WTC11 (cell line): ENCODE measurements at regions not wholly inside any gene's neighbourhood (a gene's known extent, or its start where the extent isn't known, plus 50 kb on each side); places are given as distances from the start of the nearest gene placed in this dataset.

Experiments
- ATAC-seq: fragments of 200-7000 bp; cut with Tn5 transposase; 2 replicates; pipeline ENCODE4 v1.10.0; 2021; ENCODE audit warnings: mild to moderate bottlenecking, moderate library complexity
- CTCF ChIA-PET: fragments of 300-600 bp; sonication (Branson Sonifier 250); formaldehyde crosslinking; loops from one replicate; lab custom pipeline; 2021; ENCODE audit warnings: antibody characterized with exemption; lab: Charles Lee
- POLR2A ChIA-PET: fragments of 350-600 bp; sonication (Branson Sonifier 250); formaldehyde crosslinking; loops from one replicate; lab custom pipeline; 2021; ENCODE audit warnings: antibody characterized with exemption; lab: Charles Lee
- DNase-seq: peaks from one replicate; pipeline ENCODE4 v3.0.0; 2021; ENCODE audit warnings: low spot score
- H3K27ac Mint-ChIP-seq: 2 replicates; pipeline ENCODE4 v1.8.0; 2021; ENCODE audit warnings: mixed read lengths
- H3K27me3 Mint-ChIP-seq: 2 replicates; pipeline ENCODE4 v1.8.0; 2021; ENCODE audit warnings: low read depth, mild to moderate bottlenecking, moderate library complexity, mixed read lengths
- H3K36me3 Mint-ChIP-seq: 2 replicates; pipeline ENCODE4 v1.8.0; 2021; ENCODE audit warnings: mixed read lengths
- H3K4me1 Mint-ChIP-seq: 2 replicates; pipeline ENCODE4 v1.8.0; 2022; ENCODE audit warnings: mixed read lengths
- H3K4me3 Mint-ChIP-seq: 2 replicates; pipeline ENCODE4 v1.8.0; 2021; ENCODE audit warnings: mild to moderate bottlenecking, moderate library complexity, mixed read lengths
- H3K9me3 Mint-ChIP-seq: 2 replicates; pipeline ENCODE4 v1.8.0; 2021; ENCODE audit warnings: mixed read lengths
- ATF1 ChIP-seq: sonication (generic); formaldehyde crosslinking; IDR thresholded peaks from 2 replicates; pipeline ENCODE4 v1.8.1; 2023; ENCODE audit warnings: mild to moderate bottlenecking, moderate library complexity, missing genetic modification reagents
- CREB1 ChIP-seq: sonication (generic); formaldehyde crosslinking; IDR thresholded peaks from 2 replicates; pipeline ENCODE4 v1.8.0; 2023; ENCODE audit warnings: mild to moderate bottlenecking, missing genetic modification reagents
- CREM ChIP-seq: sonication (generic); formaldehyde crosslinking; IDR thresholded peaks from 2 replicates; pipeline ENCODE4 v1.8.1; 2022; ENCODE audit warnings: mild to moderate bottlenecking, missing genetic modification reagents, moderate library complexity
- EMX1 ChIP-seq: fragments of 250-450 bp; sonication (Bioruptor Pico); IDR thresholded peaks from 2 replicates; pipeline ENCODE4 v1.8.0; 2021; ENCODE audit warnings: mild to moderate bottlenecking
- ETV6 ChIP-seq: sonication (generic); formaldehyde crosslinking; IDR thresholded peaks from 2 replicates; pipeline ENCODE4 v1.8.1; 2022; ENCODE audit warnings: mild to moderate bottlenecking, missing genetic modification reagents
- GTF2I ChIP-seq: fragments of 250-450 bp; sonication (Bioruptor Pico); conservative IDR thresholded peaks from 2 replicates; pipeline ENCODE4 v1.4.0; 2021; ENCODE audit warnings: mild to moderate bottlenecking
- IRF2 ChIP-seq: sonication (generic); formaldehyde crosslinking; IDR thresholded peaks from 2 replicates; pipeline ENCODE4 v1.8.0; 2022; ENCODE audit warnings: low read depth, missing genetic modification reagents, borderline replicate concordance
- NR1H2 ChIP-seq: sonication (generic); formaldehyde crosslinking; IDR thresholded peaks from 2 replicates; pipeline ENCODE4 v1.9.0; 2021; ENCODE audit warnings: mild to moderate bottlenecking, moderate library complexity, missing genetic modification reagents
- RORB ChIP-seq: fragments of 250-450 bp; sonication (Bioruptor Pico); IDR thresholded peaks from 2 replicates; pipeline ENCODE4 v1.9.0; 2021; ENCODE audit warnings: mild to moderate bottlenecking
- SP1 ChIP-seq: sonication (generic); formaldehyde crosslinking; conservative IDR thresholded peaks from 2 replicates; pipeline ENCODE4 v1.8.1; 2022; ENCODE audit warnings: missing genetic modification reagents
- ZNF138 ChIP-seq: sonication (generic); formaldehyde crosslinking; conservative IDR thresholded peaks from 2 replicates; pipeline ENCODE4 v1.8.1; 2022; ENCODE audit warnings: mild to moderate bottlenecking, moderate library complexity, missing genetic modification reagents
- ZNF219 ChIP-seq: sonication (generic); formaldehyde crosslinking; IDR thresholded peaks from 2 replicates; pipeline ENCODE4 v1.8.0; 2023; ENCODE audit warnings: missing genetic modification reagents, mild to moderate bottlenecking, borderline replicate concordance
- ZNF396 ChIP-seq: fragments of 250-450 bp; sonication (Bioruptor Pico); IDR thresholded peaks from 2 replicates; pipeline ENCODE4 v1.8.0; 2021; ENCODE audit warnings: mild to moderate bottlenecking, moderate library complexity, borderline replicate concordance
- ZNF416 ChIP-seq: fragments of 250-450 bp; sonication (Bioruptor Pico); IDR thresholded peaks from 2 replicates; pipeline ENCODE4 v1.9.0; 2021; ENCODE audit warnings: mild to moderate bottlenecking, inconsistent platforms
- TF ChIP-seq, protein P1 (sequence below): sonication (generic); formaldehyde crosslinking; IDR thresholded peaks from 2 replicates; pipeline ENCODE4 v1.8.1; 2022; ENCODE audit warnings: missing genetic modification reagents, borderline replicate concordance
- TF ChIP-seq, protein P2 (sequence below): sonication (generic); formaldehyde crosslinking; IDR thresholded peaks from 2 replicates; pipeline ENCODE4 v1.8.0; 2022; ENCODE audit warnings: mild to moderate bottlenecking, missing genetic modification reagents
- TF ChIP-seq, protein P3 (sequence below): fragments of 250-450 bp; sonication (Bioruptor Pico); IDR thresholded peaks from 2 replicates; pipeline ENCODE4 v1.8.0; 2021; ENCODE audit warnings: mild to moderate bottlenecking
- TF ChIP-seq, protein P4 (sequence below): sonication (generic); formaldehyde crosslinking; IDR thresholded peaks from 2 replicates; pipeline ENCODE4 v1.8.1; 2023; ENCODE audit warnings: mild to moderate bottlenecking, moderate library complexity, missing genetic modification reagents
- TF ChIP-seq, protein P5 (sequence below): fragments of 200-600 bp; IDR thresholded peaks from 2 replicates; pipeline ENCODE4 v1.8.0; 2022; ENCODE audit warnings: antibody characterized with exemption
- TF ChIP-seq, protein P6 (sequence below): sonication (generic); formaldehyde crosslinking; IDR thresholded peaks from 2 replicates; pipeline ENCODE4 v1.8.0; 2022; ENCODE audit warnings: mild to moderate bottlenecking, missing genetic modification reagents
- TF ChIP-seq, protein P7 (sequence below): sonication (generic); formaldehyde crosslinking; IDR thresholded peaks from 2 replicates; pipeline ENCODE4 v1.8.0; 2023; ENCODE audit warnings: missing genetic modification reagents, mild to moderate bottlenecking, borderline replicate concordance
- TF ChIP-seq, protein P8 (sequence below): sonication (generic); formaldehyde crosslinking; IDR thresholded peaks from 2 replicates; pipeline ENCODE4 v1.8.1; 2022; ENCODE audit warnings: low read depth, missing genetic modification reagents, borderline replicate concordance

DNA sequence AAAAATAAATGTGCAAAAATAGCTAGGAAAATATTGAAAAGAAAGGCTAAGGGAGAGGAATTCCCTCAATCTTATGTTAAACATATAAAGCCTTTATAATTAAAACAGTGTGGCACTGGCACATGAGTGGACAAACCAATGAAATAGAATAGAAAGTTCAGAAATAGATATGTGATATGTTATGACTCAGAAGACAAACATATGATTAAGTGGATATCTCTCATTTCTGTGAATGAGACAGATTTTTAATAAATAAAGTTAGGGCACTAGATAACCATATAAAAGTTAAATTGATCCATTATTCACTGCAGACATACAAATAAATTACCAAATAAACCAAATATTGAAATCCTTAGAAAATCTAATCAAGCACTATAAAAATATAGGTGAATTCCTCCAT is 73.0 kb downstream of the ALG10B start:
- Mint-ChIP-seq H3K4me1 (peaks cover 26% of the 10 kb centered on the region), H3K27ac (no peak overlapping the region), H3K9me3 (peaks cover 12% of the 10 kb centered on the region; the same call in 1 of the 2 replicates), H3K4me3 (no peak overlapping the region), H3K36me3 (peaks cover 3% of the 10 kb centered on the region), H3K27me3 (no peaks in the 10 kb centered on the region)
- no peak for DNase-seq
- CTCF ChIA-PET: no interaction called here
- POLR2A ChIA-PET: no interaction called here
- no peak for TF ChIP-seq CREM
- TF ChIP-seq, protein P1, sequence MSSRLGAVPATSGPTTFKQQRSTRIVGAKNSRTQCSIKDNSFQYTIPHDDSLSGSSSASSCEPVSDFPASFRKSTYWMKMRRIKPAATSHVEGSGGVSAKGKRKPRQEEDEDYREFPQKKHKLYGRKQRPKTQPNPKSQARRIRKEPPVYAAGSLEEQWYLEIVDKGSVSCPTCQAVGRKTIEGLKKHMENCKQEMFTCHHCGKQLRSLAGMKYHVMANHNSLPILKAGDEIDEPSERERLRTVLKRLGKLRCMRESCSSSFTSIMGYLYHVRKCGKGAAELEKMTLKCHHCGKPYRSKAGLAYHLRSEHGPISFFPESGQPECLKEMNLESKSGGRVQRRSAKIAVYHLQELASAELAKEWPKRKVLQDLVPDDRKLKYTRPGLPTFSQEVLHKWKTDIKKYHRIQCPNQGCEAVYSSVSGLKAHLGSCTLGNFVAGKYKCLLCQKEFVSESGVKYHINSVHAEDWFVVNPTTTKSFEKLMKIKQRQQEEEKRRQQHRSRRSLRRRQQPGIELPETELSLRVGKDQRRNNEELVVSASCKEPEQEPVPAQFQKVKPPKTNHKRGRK (CRISPR knock-in tag): no peak
- no peak for TF ChIP-seq ZNF416 (CRISPR knock-in tag)
- TF ChIP-seq, protein P2, sequence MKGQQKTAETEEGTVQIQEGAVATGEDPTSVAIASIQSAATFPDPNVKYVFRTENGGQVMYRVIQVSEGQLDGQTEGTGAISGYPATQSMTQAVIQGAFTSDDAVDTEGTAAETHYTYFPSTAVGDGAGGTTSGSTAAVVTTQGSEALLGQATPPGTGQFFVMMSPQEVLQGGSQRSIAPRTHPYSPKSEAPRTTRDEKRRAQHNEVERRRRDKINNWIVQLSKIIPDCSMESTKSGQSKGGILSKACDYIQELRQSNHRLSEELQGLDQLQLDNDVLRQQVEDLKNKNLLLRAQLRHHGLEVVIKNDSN (CRISPR knock-in tag): no peak
- TF ChIP-seq ZNF219 (CRISPR knock-in tag): no peak
- no peak for TF ChIP-seq ZNF396 (CRISPR knock-in tag)
- TF ChIP-seq, protein P3, sequence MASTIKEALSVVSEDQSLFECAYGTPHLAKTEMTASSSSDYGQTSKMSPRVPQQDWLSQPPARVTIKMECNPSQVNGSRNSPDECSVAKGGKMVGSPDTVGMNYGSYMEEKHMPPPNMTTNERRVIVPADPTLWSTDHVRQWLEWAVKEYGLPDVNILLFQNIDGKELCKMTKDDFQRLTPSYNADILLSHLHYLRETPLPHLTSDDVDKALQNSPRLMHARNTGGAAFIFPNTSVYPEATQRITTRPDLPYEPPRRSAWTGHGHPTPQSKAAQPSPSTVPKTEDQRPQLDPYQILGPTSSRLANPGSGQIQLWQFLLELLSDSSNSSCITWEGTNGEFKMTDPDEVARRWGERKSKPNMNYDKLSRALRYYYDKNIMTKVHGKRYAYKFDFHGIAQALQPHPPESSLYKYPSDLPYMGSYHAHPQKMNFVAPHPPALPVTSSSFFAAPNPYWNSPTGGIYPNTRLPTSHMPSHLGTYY (CRISPR knock-in tag): no peak
- no peak for TF ChIP-seq NR1H2 (CRISPR knock-in tag)
- no peak for TF ChIP-seq ETV6 (CRISPR knock-in tag)
- TF ChIP-seq EMX1 (CRISPR knock-in tag): no peak
- TF ChIP-seq, protein P4, sequence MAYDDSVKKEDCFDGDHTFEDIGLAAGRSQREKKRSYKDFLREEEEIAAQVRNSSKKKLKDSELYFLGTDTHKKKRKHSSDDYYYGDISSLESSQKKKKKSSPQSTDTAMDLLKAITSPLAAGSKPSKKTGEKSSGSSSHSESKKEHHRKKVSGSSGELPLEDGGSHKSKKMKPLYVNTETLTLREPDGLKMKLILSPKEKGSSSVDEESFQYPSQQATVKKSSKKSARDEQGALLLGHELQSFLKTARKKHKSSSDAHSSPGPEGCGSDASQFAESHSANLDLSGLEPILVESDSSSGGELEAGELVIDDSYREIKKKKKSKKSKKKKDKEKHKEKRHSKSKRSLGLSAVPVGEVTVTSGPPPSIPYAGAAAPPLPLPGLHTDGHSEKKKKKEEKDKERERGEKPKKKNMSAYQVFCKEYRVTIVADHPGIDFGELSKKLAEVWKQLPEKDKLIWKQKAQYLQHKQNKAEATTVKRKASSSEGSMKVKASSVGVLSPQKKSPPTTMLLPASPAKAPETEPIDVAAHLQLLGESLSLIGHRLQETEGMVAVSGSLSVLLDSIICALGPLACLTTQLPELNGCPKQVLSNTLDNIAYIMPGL (CRISPR knock-in tag): no peak
- no peak for TF ChIP-seq IRF2 (CRISPR knock-in tag)
- TF ChIP-seq ZNF138 (CRISPR knock-in tag): no peak
- TF ChIP-seq, protein P5, sequence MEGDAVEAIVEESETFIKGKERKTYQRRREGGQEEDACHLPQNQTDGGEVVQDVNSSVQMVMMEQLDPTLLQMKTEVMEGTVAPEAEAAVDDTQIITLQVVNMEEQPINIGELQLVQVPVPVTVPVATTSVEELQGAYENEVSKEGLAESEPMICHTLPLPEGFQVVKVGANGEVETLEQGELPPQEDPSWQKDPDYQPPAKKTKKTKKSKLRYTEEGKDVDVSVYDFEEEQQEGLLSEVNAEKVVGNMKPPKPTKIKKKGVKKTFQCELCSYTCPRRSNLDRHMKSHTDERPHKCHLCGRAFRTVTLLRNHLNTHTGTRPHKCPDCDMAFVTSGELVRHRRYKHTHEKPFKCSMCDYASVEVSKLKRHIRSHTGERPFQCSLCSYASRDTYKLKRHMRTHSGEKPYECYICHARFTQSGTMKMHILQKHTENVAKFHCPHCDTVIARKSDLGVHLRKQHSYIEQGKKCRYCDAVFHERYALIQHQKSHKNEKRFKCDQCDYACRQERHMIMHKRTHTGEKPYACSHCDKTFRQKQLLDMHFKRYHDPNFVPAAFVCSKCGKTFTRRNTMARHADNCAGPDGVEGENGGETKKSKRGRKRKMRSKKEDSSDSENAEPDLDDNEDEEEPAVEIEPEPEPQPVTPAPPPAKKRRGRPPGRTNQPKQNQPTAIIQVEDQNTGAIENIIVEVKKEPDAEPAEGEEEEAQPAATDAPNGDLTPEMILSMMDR: no peak
- TF ChIP-seq, protein P6, sequence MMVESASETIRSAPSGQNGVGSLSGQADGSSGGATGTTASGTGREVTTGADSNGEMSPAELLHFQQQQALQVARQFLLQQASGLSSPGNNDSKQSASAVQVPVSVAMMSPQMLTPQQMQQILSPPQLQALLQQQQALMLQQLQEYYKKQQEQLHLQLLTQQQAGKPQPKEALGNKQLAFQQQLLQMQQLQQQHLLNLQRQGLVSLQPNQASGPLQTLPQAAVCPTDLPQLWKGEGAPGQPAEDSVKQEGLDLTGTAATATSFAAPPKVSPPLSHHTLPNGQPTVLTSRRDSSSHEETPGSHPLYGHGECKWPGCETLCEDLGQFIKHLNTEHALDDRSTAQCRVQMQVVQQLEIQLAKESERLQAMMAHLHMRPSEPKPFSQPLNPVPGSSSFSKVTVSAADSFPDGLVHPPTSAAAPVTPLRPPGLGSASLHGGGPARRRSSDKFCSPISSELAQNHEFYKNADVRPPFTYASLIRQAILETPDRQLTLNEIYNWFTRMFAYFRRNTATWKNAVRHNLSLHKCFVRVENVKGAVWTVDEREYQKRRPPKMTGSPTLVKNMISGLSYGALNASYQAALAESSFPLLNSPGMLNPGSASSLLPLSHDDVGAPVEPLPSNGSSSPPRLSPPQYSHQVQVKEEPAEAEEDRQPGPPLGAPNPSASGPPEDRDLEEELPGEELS (CRISPR knock-in tag): no peak
- ATAC-seq: no peak

DNA sequence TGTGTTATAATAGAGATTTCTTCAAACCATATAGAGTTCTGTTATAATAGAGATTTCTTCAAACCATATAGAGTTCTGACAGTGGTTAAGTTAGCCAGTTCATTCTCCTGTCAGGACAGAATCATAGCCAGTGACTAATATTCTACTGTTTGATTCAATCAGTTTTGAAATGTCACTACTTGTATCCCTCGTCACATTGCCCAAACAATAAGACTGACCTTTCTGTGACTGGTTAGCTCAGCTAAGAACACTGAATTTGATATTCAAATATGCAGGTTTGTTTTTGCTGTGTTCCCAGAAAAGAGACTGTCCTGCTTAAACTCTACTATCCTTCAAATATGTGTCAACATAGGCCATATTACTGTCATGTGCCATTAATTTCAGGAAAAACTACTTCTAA is 74.4 kb downstream of the ALG10B start:
- no peak overlapping the region for H3K27ac Mint-ChIP-seq
- ChIA-PET CTCF (no interaction called here), POLR2A (no interaction called here)
- no peak overlapping the region for H3K4me3 Mint-ChIP-seq
- peaks cover 11% of the 10 kb centered on the region; the same call in 1 of the 2 replicates for H3K9me3 Mint-ChIP-seq
- peaks cover 12% of the 10 kb centered on the region; the same call in 1 of the 2 replicates for H3K4me1 Mint-ChIP-seq
- ATAC-seq (no peak), DNase-seq (no peak)
- H3K27me3 Mint-ChIP-seq: no peaks in the 10 kb centered on the region
- H3K36me3 Mint-ChIP-seq: peaks cover 3% of the 10 kb centered on the region; the same call in 1 of the 2 replicates
- TF ChIP-seq, protein P7, sequence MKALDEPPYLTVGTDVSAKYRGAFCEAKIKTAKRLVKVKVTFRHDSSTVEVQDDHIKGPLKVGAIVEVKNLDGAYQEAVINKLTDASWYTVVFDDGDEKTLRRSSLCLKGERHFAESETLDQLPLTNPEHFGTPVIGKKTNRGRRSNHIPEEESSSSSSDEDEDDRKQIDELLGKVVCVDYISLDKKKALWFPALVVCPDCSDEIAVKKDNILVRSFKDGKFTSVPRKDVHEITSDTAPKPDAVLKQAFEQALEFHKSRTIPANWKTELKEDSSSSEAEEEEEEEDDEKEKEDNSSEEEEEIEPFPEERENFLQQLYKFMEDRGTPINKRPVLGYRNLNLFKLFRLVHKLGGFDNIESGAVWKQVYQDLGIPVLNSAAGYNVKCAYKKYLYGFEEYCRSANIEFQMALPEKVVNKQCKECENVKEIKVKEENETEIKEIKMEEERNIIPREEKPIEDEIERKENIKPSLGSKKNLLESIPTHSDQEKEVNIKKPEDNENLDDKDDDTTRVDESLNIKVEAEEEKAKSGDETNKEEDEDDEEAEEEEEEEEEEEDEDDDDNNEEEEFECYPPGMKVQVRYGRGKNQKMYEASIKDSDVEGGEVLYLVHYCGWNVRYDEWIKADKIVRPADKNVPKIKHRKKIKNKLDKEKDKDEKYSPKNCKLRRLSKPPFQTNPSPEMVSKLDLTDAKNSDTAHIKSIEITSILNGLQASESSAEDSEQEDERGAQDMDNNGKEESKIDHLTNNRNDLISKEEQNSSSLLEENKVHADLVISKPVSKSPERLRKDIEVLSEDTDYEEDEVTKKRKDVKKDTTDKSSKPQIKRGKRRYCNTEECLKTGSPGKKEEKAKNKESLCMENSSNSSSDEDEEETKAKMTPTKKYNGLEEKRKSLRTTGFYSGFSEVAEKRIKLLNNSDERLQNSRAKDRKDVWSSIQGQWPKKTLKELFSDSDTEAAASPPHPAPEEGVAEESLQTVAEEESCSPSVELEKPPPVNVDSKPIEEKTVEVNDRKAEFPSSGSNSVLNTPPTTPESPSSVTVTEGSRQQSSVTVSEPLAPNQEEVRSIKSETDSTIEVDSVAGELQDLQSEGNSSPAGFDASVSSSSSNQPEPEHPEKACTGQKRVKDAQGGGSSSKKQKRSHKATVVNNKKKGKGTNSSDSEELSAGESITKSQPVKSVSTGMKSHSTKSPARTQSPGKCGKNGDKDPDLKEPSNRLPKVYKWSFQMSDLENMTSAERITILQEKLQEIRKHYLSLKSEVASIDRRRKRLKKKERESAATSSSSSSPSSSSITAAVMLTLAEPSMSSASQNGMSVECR (CRISPR knock-in tag): no peak
- TF ChIP-seq ATF1 (CRISPR knock-in tag) (no peak), GTF2I (CRISPR knock-in tag) (no peak), SP1 (no peak), RORB (CRISPR knock-in tag) (no peak), CREB1 (CRISPR knock-in tag) (no peak)
- TF ChIP-seq, protein P8, sequence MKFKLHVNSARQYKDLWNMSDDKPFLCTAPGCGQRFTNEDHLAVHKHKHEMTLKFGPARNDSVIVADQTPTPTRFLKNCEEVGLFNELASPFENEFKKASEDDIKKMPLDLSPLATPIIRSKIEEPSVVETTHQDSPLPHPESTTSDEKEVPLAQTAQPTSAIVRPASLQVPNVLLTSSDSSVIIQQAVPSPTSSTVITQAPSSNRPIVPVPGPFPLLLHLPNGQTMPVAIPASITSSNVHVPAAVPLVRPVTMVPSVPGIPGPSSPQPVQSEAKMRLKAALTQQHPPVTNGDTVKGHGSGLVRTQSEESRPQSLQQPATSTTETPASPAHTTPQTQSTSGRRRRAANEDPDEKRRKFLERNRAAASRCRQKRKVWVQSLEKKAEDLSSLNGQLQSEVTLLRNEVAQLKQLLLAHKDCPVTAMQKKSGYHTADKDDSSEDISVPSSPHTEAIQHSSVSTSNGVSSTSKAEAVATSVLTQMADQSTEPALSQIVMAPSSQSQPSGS: no peak
